Fibroblast of lung (primary cell): ENCODE measurements at regions not wholly inside any gene's neighbourhood (a gene's known extent, or its start where the extent isn't known, plus 50 kb on each side); places are given as distances from the start of the nearest gene placed in this dataset.

Experiments
- DNase-seq, 2 donors: peaks; one replicate each; pipeline versions ENCODE4 v3.0.0 to v3.0.0-alpha.2; 2010; ENCODE audit warnings: low read depth in 2 of 2
- H2AFZ ChIP-seq: 2 replicates; pipeline ENCODE4 v1.5.1; 2012; ENCODE audit warnings: low read length, control low read depth, inconsistent platforms
- H3K27ac ChIP-seq: 2 replicates; pipeline ENCODE4 v1.5.1; 2011; ENCODE audit warnings: low read length, control low read depth; ENCODE audit not compliant: insufficient read depth
- H3K27me3 ChIP-seq: 2 replicates; pipeline ENCODE4 v1.5.1; 2011; ENCODE audit warnings: mild to moderate bottlenecking, low read length; ENCODE audit not compliant: control insufficient read depth, insufficient read depth
- H3K36me3 ChIP-seq: 2 replicates; pipeline ENCODE4 v1.5.1; 2011; ENCODE audit warnings: low read length; ENCODE audit not compliant: control insufficient read depth, insufficient read depth
- H3K4me1 ChIP-seq: 2 replicates; pipeline ENCODE4 v1.5.1; 2011; ENCODE audit warnings: low read length; ENCODE audit not compliant: control insufficient read depth, insufficient read depth; ENCODE audit errors: extremely low read depth
- H3K4me2 ChIP-seq: 2 replicates; pipeline ENCODE4 v1.5.1; 2011; ENCODE audit warnings: low read length, control low read depth; ENCODE audit not compliant: insufficient read depth; ENCODE audit errors: extremely low read depth
- H3K4me3 ChIP-seq, 4 experiments: fragments of 200-600 bp in 1 of 4; sonication (generic) in 1 of 4; replicated peaks in 1 of 4; 2 replicates each; pipeline ENCODE4 v1.5.1; 2011 to 2016; ENCODE audit warnings: low read length in 4 of 4, low read depth in 3 of 4, mild to moderate bottlenecking in 3 of 4, control low read depth in 2 of 4, inconsistent platforms in 1 of 4, mixed read lengths in 1 of 4; ENCODE audit not compliant: insufficient read depth in 1 of 4; ENCODE audit errors: control extremely low read depth in 1 of 4
- H3K79me2 ChIP-seq: 2 replicates; pipeline ENCODE4 v1.5.1; 2012; ENCODE audit warnings: mild to moderate bottlenecking, low read length, inconsistent platforms; ENCODE audit not compliant: control insufficient read depth, insufficient read depth
- H3K9ac ChIP-seq: 2 replicates; pipeline ENCODE4 v1.5.1; 2011; ENCODE audit warnings: mild to moderate bottlenecking, low read length, control low read depth; ENCODE audit not compliant: insufficient read depth
- H3K9me3 ChIP-seq: 2 replicates; pipeline ENCODE4 v1.5.1; 2012; ENCODE audit warnings: low read depth, low read length; ENCODE audit not compliant: control insufficient read depth, insufficient read depth
- H4K20me1 ChIP-seq: 2 replicates; pipeline ENCODE4 v1.5.1; 2011; ENCODE audit warnings: low read length; ENCODE audit not compliant: control insufficient read depth, insufficient read depth; ENCODE audit errors: extremely low read depth
- CTCF ChIP-seq, 2 donors: IDR thresholded peaks in 1 of 2; conservative IDR thresholded peaks in 1 of 2; 1 replicate in 1 of 2; 2 replicates in 1 of 2; pipeline ENCODE4 v1.5.1; 2011 to 2012; ENCODE audit warnings: low read length in 2 of 2, control low read depth in 1 of 2, inconsistent platforms in 1 of 2, low read depth in 1 of 2, mild to moderate bottlenecking in 1 of 2
- EZH2 ChIP-seq: IDR thresholded peaks from 2 replicates; pipeline ENCODE4 v1.5.1; 2012; ENCODE audit warnings: low read length, control low read depth, mild to moderate bottlenecking; ENCODE audit errors: missing control alignments

GRCh38 chr3:82474711-82475110 lies 713.3 kb upstream of the GBE1 start:
- no peak overlapping the region for H3K4me3 ChIP-seq
- DNase-seq = peak; percentile 19 to 40
- no peak overlapping the region for H3K4me2 ChIP-seq
- no peak overlapping the region for H2AFZ ChIP-seq
- no peaks in the 10 kb centered on the region for H3K4me1 ChIP-seq
- H3K79me2 ChIP-seq = no peaks in the 10 kb centered on the region
- H4K20me1 ChIP-seq = no peaks in the 10 kb centered on the region
- TF ChIP-seq EZH2 (no peak), CTCF (conservative IDR thresholded peaks at IDR 0.05 in 1 of 2, IDR thresholded peaks at IDR 0.05 in 1 of 2; ENCODE audit: low read depth in 1 of 2, low read length in 2 of 2) (no peak)
- H3K36me3 ChIP-seq = no peaks in the 10 kb centered on the region
- H3K9me3 ChIP-seq = no peaks in the 10 kb centered on the region
- no peak overlapping the region for H3K27ac ChIP-seq
- H3K27me3 ChIP-seq = no peaks in the 10 kb centered on the region
- no peak overlapping the region for H3K9ac ChIP-seq

GRCh38 chr3:82473864-82474541 lies 712.6 kb upstream of the GBE1 start:
- no peak for DNase-seq
- Histone ChIP-seq H4K20me1 (no peaks in the 10 kb centered on the region), H3K9me3 (no peaks in the 10 kb centered on the region), H3K4me2 (no peak overlapping the region), H3K27ac (no peak overlapping the region), H3K79me2 (no peaks in the 10 kb centered on the region), H3K4me3 (no peak overlapping the region), H3K4me1 (no peaks in the 10 kb centered on the region), H3K36me3 (no peaks in the 10 kb centered on the region), H3K27me3 (no peaks in the 10 kb centered on the region), H2AFZ (no peak overlapping the region), H3K9ac (no peak overlapping the region)
- TF ChIP-seq EZH2 = no peak
- no peak for TF ChIP-seq CTCF (conservative IDR thresholded peaks at IDR 0.05 in 1 of 2, IDR thresholded peaks at IDR 0.05 in 1 of 2; ENCODE audit: low read depth in 1 of 2, low read length in 2 of 2)

- TF ChIP-seq EZH2 (no peak), CTCF (conservative IDR thresholded peaks at IDR 0.05 in 1 of 2, IDR thresholded peaks at IDR 0.05 in 1 of 2; ENCODE audit: low read depth in 1 of 2, low read length in 2 of 2) (no peak)
- Histone ChIP-seq H3K27ac (no peak overlapping the region), H3K9me3 (no peaks in the 10 kb centered on the region)
Observed at GRCh38 chr3:82467051-82467450, 705.6 kb upstream of the GBE1 start.

More at GRCh38 chr3:82467051-82467450, 705.6 kb upstream of the GBE1 start:
- DNase-seq = no peak
- H2AFZ ChIP-seq = no peak overlapping the region
- no peaks in the 10 kb centered on the region for H3K36me3 ChIP-seq
- H3K4me2 ChIP-seq = no peak overlapping the region
- no peak overlapping the region for H3K4me3 ChIP-seq
- H4K20me1 ChIP-seq = no peaks in the 10 kb centered on the region
- no peaks in the 10 kb centered on the region for H3K27me3 ChIP-seq
- H3K79me2 ChIP-seq = no peaks in the 10 kb centered on the region
- H3K9ac ChIP-seq = no peak overlapping the region
- no peaks in the 10 kb centered on the region for H3K4me1 ChIP-seq
